Nephron (organoid): ENCODE measurements at regions not wholly inside any gene's neighbourhood (a gene's known extent, or its start where the extent isn't known, plus 50 kb on each side); places are given as distances from the start of the nearest gene placed in this dataset.
A peak's percentile ranks its signal among the peaks of the same experiment; 100 is the strongest.

Experiments used
- H3K27ac Mint-ChIP-seq, 3 experiments: 2 replicates each; pipeline ENCODE4 v1.8.0; 2020; ENCODE audit warnings: mixed read lengths in 3 of 3, mild to moderate bottlenecking in 2 of 3, moderate library complexity in 1 of 3
- H3K27me3 Mint-ChIP-seq: 2 replicates; pipeline ENCODE4 v1.8.0; 2021; ENCODE audit warnings: low read depth, mild to moderate bottlenecking, moderate library complexity, mixed read lengths
- H3K36me3 Mint-ChIP-seq: 2 replicates; pipeline ENCODE4 v1.8.0; 2020; ENCODE audit warnings: low read depth, mixed read lengths
- H3K4me1 Mint-ChIP-seq: 2 replicates; pipeline ENCODE4 v1.8.0; 2020; ENCODE audit warnings: mixed read lengths
- H3K4me3 Mint-ChIP-seq, 3 experiments: 2 replicates each; pipeline ENCODE4 v1.8.0; 2020; ENCODE audit warnings: mild to moderate bottlenecking in 3 of 3, mixed read lengths in 3 of 3, moderate library complexity in 2 of 3
- H3K9me3 Mint-ChIP-seq: 2 replicates; pipeline ENCODE4 v1.8.0; 2020; ENCODE audit warnings: mixed read lengths
- TF ChIP-seq, protein P1 (sequence below), 3 experiments: fragments of 200-600 bp; sonication (generic); IDR thresholded peaks; one replicate each; pipeline ENCODE4 v1.5.0; 2021; ENCODE audit warnings: antibody characterized with exemption in 3 of 3; ENCODE audit not compliant: unreplicated experiment in 3 of 3

DNA sequence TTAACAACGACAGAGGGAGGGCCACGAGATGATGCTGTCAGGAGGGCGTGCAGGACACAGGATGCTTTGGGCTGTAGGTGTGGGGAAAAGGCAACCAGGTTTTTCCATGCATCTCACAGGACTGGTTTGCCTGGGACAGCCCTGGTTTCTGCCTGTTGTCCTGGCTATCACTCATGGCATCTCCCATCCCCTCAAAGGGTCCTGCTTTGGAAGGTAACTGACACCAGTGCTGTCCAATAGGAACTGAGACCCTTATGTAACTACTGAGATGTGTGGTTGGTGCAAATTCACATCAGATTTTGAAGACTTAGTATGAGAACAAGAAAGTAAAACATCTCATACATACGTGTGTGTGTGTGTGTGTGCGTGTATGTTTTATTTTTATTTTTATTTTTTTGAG, 144.2 kb downstream of the URI1 start:
- Mint-ChIP-seq H3K36me3 (no peaks in the 10 kb centered on the region), H3K9me3 (peaks cover 2% of the 10 kb centered on the region), H3K4me1 (peaks cover 16% of the 10 kb centered on the region), H3K27ac (peak overlapping the region in 1 of 3 experiments; percentile 1), H3K4me3 (no peak overlapping the region), H3K27me3 (peaks cover 23% of the 10 kb centered on the region)
- TF ChIP-seq, protein P1, sequence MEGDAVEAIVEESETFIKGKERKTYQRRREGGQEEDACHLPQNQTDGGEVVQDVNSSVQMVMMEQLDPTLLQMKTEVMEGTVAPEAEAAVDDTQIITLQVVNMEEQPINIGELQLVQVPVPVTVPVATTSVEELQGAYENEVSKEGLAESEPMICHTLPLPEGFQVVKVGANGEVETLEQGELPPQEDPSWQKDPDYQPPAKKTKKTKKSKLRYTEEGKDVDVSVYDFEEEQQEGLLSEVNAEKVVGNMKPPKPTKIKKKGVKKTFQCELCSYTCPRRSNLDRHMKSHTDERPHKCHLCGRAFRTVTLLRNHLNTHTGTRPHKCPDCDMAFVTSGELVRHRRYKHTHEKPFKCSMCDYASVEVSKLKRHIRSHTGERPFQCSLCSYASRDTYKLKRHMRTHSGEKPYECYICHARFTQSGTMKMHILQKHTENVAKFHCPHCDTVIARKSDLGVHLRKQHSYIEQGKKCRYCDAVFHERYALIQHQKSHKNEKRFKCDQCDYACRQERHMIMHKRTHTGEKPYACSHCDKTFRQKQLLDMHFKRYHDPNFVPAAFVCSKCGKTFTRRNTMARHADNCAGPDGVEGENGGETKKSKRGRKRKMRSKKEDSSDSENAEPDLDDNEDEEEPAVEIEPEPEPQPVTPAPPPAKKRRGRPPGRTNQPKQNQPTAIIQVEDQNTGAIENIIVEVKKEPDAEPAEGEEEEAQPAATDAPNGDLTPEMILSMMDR (IDR thresholded peaks at IDR 0.05; ENCODE audit: unreplicated experiment in 3 of 3) = no peak

DNA sequence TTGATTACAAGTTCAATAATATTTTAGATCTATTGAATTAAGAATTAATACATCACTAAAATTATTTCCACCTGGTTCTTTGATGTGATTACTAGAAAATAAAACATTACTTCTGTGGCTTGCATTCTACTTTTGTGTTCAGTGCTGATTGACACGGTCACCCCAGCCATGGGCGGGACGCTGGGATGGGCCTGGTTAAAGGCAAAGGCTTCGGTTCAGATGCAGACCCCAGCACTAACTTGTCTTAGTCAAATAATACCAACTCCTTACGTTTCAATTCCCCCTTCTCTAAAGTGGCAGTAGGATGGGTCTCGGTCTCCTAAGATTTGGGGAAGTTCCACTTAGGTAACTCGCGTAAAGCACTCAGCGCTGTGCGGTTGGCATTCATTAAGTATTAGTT, 144.9 kb downstream of the URI1 start:
- Mint-ChIP-seq H3K27ac (no peak overlapping the region), H3K4me1 (peaks cover 16% of the 10 kb centered on the region), H3K27me3 (peaks cover 23% of the 10 kb centered on the region), H3K36me3 (no peaks in the 10 kb centered on the region), H3K9me3 (no peaks in the 10 kb centered on the region), H3K4me3 (no peak overlapping the region)
- TF ChIP-seq, protein P1 (IDR thresholded peaks at IDR 0.05; ENCODE audit: unreplicated experiment in 3 of 3) = no peak

DNA sequence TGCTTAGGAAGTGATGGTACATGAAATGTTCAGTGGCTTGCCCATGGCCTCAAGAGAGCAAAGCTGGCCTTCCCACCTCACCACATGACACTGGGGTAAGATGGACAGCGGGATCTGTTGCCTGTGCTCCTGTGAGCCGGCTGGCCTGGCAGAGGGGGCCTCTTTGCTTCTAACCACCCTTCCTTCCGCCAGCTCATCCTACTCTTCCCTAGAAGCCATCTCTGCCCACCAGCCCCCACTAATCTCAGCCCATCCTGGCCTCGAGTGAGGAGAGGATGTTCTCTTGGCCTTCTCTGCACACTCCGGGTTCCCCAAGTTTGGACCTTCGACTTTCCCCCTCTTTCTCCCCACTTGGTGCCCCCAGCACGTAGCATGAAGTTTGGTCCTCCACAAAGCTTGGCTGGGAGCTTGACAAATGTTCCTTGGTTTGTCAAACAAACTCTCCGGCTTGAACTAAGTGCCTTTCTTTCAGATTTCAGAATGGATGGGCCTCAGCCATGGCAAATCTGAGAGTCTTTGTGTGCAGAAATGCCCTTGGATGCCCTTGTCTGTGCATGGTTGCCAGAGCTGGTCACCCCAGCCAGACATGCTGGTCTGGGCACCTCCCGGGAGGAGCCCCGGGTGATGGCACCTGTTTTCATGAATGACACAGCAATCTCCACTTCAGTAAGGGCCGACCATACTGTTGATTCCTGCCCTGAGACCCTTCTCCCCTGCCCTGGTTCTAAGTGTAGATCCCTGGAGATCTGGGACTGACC, 145.5 kb downstream of the URI1 start:
- H3K4me1 Mint-ChIP-seq = peaks cover 19% of the 10 kb centered on the region
- H3K36me3 Mint-ChIP-seq = no peaks in the 10 kb centered on the region
- H3K27ac Mint-ChIP-seq = no peak overlapping the region
- TF ChIP-seq, protein P1 (IDR thresholded peaks at IDR 0.05; ENCODE audit: unreplicated experiment in 3 of 3) = no peak
- H3K9me3 Mint-ChIP-seq = no peaks in the 10 kb centered on the region
- no peak overlapping the region for H3K4me3 Mint-ChIP-seq
- H3K27me3 Mint-ChIP-seq = peaks cover 25% of the 10 kb centered on the region

- Mint-ChIP-seq H3K4me1 (peaks cover 18% of the 10 kb centered on the region), H3K27ac (no peak overlapping the region), H3K27me3 (peaks cover 25% of the 10 kb centered on the region), H3K9me3 (no peaks in the 10 kb centered on the region), H3K4me3 (no peak overlapping the region), H3K36me3 (no peaks in the 10 kb centered on the region)
- TF ChIP-seq, protein P1 (IDR thresholded peaks at IDR 0.05; ENCODE audit: unreplicated experiment in 3 of 3) = no peak
Measured at GRCh38 chr19:30088567-30088966, 146.5 kb downstream of the URI1 start.

DNA sequence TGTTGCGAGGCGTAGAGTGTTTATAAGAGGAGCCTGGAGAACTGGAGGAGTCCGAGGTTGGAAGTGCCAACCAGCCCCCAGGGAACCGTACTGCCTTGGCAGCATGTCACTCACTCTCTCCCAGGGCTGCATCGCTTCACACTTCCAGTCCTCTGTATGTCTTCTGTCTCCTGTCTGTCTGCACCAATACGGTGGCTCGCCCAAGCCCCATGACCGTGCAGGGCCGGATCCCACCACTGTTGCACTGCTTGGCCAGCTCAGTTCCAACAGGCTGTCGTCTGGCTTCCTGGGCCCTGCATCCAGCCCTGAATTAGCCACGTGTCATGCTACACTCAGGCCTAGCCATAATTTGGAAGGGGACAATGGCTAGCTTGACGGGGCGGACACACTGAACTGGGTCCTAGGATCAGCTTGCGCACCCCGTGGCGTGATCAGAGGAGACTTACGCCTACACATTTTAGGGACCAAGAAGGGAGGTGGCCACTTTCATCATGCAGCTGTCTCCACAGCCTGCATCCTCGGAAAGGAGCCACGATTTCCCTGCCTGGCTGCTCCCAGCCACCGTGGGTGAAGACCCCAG, 147.1 kb downstream of the URI1 start:
- Mint-ChIP-seq H3K9me3 (no peaks in the 10 kb centered on the region), H3K4me1 (peaks cover 12% of the 10 kb centered on the region), H3K27me3 (peaks cover 29% of the 10 kb centered on the region), H3K4me3 (no peak overlapping the region), H3K27ac (no peak overlapping the region), H3K36me3 (no peaks in the 10 kb centered on the region)
- TF ChIP-seq, protein P1 (IDR thresholded peaks at IDR 0.05; ENCODE audit: unreplicated experiment in 3 of 3) = no peak

DNA sequence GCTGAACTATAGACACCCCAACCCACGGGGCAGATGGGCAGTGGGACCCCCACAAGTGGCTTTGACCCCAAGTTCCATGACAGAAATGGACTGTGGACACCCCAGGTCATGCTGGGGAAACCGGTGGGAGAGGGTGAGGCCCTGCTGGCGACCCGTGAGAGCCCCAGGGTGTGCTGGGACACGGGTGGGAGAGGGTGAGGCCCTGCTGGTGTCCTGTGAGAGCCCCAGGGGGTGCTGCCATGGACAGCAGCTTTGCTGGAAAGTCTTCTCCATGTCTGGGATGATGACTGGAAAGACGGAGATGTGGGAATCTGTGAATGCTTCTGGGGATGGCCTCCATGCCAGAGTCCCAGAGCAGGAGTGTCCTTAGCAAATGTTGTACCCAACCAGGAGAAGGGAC, 148.4 kb downstream of the URI1 start:
- H3K9me3 Mint-ChIP-seq = no peaks in the 10 kb centered on the region
- H3K27ac Mint-ChIP-seq = no peak overlapping the region
- no peak overlapping the region for H3K4me3 Mint-ChIP-seq
- H3K4me1 Mint-ChIP-seq = peaks cover 11% of the 10 kb centered on the region
- H3K27me3 Mint-ChIP-seq = peaks cover 30% of the 10 kb centered on the region
- H3K36me3 Mint-ChIP-seq = no peaks in the 10 kb centered on the region
- TF ChIP-seq, protein P1 (IDR thresholded peaks at IDR 0.05; ENCODE audit: unreplicated experiment in 3 of 3) = no peak
